ENCODE measurements at regions not wholly inside any gene's neighbourhood (a gene's known extent, or its start where the extent isn't known, plus 50 kb on each side); places are given as distances from the start of the nearest gene placed in this dataset.

- Histone ChIP-seq H3K4me2 (ENCODE audit: low read length) (no peak overlapping the region), H3K36me3 (ENCODE audit: control insufficient read depth, low read length) (no peaks in the 10 kb centered on the region), H3K4me3 (ENCODE audit: low read length) (no peak overlapping the region), H3K27ac (ENCODE audit: low read depth, low read length) (no peak overlapping the region), H3K79me2 (ENCODE audit: control insufficient read depth, low read length) (no peaks in the 10 kb centered on the region), H3K9me2 (replicated peaks; ENCODE audit: control insufficient read depth, low read length) (no peaks in the 10 kb centered on the region), H3F3A (ENCODE audit: control insufficient read depth, insufficient read depth) (no peaks in the 10 kb centered on the region), H3K27me3 (ENCODE audit: control insufficient read depth, low read length) (no peaks in the 10 kb centered on the region), H4K20me1 (ENCODE audit: control insufficient read depth, insufficient read depth, low read depth, low read length) (no peaks in the 10 kb centered on the region), H3K9me3 (ENCODE audit: control insufficient read depth, insufficient read depth, low read length) (no peaks in the 10 kb centered on the region), H3K4me1 (ENCODE audit: control insufficient read depth, low read length) (no peaks in the 10 kb centered on the region)
- TF ChIP-seq CTCF (IDR thresholded peaks at IDR 0.05; ENCODE audit: low read depth, low read length, poor library complexity, severe bottlenecking), result no peak
- no peak for TF ChIP-seq EZH2phosphoT487 (IDR thresholded peaks at IDR 0.05; ENCODE audit: borderline replicate concordance, low read length)
These were observed 445.7 kb upstream of the CHORDC1 start for GRCh38 chr11:90668502-90668901.

- no peaks in the 10 kb centered on the region for H3K36me3 ChIP-seq (ENCODE audit: control insufficient read depth, low read length)
- H4K20me1 ChIP-seq (ENCODE audit: control insufficient read depth, insufficient read depth, low read depth, low read length), result no peaks in the 10 kb centered on the region
- no peaks in the 10 kb centered on the region for H3K9me3 ChIP-seq (ENCODE audit: control insufficient read depth, insufficient read depth, low read length)
- no peaks in the 10 kb centered on the region for H3F3A ChIP-seq (ENCODE audit: control insufficient read depth, insufficient read depth)
- no peak overlapping the region for H3K27ac ChIP-seq (ENCODE audit: low read depth, low read length)
- H3K4me3 ChIP-seq (ENCODE audit: low read length), result no peak overlapping the region
- no peaks in the 10 kb centered on the region for H3K9me2 ChIP-seq (replicated peaks; ENCODE audit: control insufficient read depth, low read length)
- no peaks in the 10 kb centered on the region for H3K27me3 ChIP-seq (ENCODE audit: control insufficient read depth, low read length)
- TF ChIP-seq EZH2phosphoT487 (IDR thresholded peaks at IDR 0.05; ENCODE audit: borderline replicate concordance, low read length), result no peak
- no peak for TF ChIP-seq CTCF (IDR thresholded peaks at IDR 0.05; ENCODE audit: low read depth, low read length, poor library complexity, severe bottlenecking)
- H3K4me1 ChIP-seq (ENCODE audit: control insufficient read depth, low read length), result no peaks in the 10 kb centered on the region
- H3K4me2 ChIP-seq (ENCODE audit: low read length), result no peak overlapping the region
- H3K79me2 ChIP-seq (ENCODE audit: control insufficient read depth, low read length), result no peaks in the 10 kb centered on the region
These were observed 438.4 kb upstream of the CHORDC1 start for GRCh38 chr11:90661233-90661632.

- Histone ChIP-seq H3K27ac (ENCODE audit: low read depth, low read length) (no peak overlapping the region), H3K36me3 (ENCODE audit: control insufficient read depth, low read length) (no peaks in the 10 kb centered on the region), H3K79me2 (ENCODE audit: control insufficient read depth, low read length) (no peaks in the 10 kb centered on the region), H3K4me2 (ENCODE audit: low read length) (no peak overlapping the region), H3K9me2 (replicated peaks; ENCODE audit: control insufficient read depth, low read length) (no peaks in the 10 kb centered on the region), H3K27me3 (ENCODE audit: control insufficient read depth, low read length) (no peaks in the 10 kb centered on the region), H4K20me1 (ENCODE audit: control insufficient read depth, insufficient read depth, low read depth, low read length) (no peaks in the 10 kb centered on the region), H3K4me1 (ENCODE audit: control insufficient read depth, low read length) (no peaks in the 10 kb centered on the region), H3F3A (ENCODE audit: control insufficient read depth, insufficient read depth) (no peaks in the 10 kb centered on the region), H3K4me3 (ENCODE audit: low read length) (no peak overlapping the region), H3K9me3 (ENCODE audit: control insufficient read depth, insufficient read depth, low read length) (no peaks in the 10 kb centered on the region)
- TF ChIP-seq EZH2phosphoT487 (IDR thresholded peaks at IDR 0.05; ENCODE audit: borderline replicate concordance, low read length) (no peak), CTCF (IDR thresholded peaks at IDR 0.05; ENCODE audit: low read depth, low read length, poor library complexity, severe bottlenecking) (no peak)
These were observed 433.3 kb upstream of the CHORDC1 start for GRCh38 chr11:90656171-90656570.

DNA sequence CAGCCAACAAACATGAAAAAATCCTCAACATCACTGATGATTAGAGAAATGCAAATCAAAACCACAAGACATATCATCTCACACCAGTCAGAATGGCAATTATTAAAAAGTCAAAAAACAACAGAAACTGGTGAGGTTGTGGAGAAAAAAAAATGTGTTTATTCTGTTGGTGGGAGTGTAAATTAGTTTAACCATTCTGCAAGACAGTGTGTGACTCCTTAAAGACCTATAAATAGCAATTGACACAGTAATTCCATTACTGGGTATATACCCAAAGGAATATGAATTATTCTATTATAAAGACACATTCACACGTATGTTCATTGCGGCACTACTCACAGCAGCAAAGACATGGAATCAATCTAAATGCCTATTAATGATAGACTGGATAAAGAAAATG is 427.3 kb upstream of the CHORDC1 start:
- H4K20me1 ChIP-seq (ENCODE audit: control insufficient read depth, insufficient read depth, low read depth, low read length), result no peaks in the 10 kb centered on the region
- H3F3A ChIP-seq (ENCODE audit: control insufficient read depth, insufficient read depth), result no peaks in the 10 kb centered on the region
- no peaks in the 10 kb centered on the region for H3K27me3 ChIP-seq (ENCODE audit: control insufficient read depth, low read length)
- H3K79me2 ChIP-seq (ENCODE audit: control insufficient read depth, low read length), result no peaks in the 10 kb centered on the region
- no peaks in the 10 kb centered on the region for H3K9me3 ChIP-seq (ENCODE audit: control insufficient read depth, insufficient read depth, low read length)
- H3K36me3 ChIP-seq (ENCODE audit: control insufficient read depth, low read length), result no peaks in the 10 kb centered on the region
- no peak overlapping the region for H3K4me2 ChIP-seq (ENCODE audit: low read length)
- no peaks in the 10 kb centered on the region for H3K4me1 ChIP-seq (ENCODE audit: control insufficient read depth, low read length)
- no peak overlapping the region for H3K4me3 ChIP-seq (ENCODE audit: low read length)
- TF ChIP-seq CTCF (IDR thresholded peaks at IDR 0.05; ENCODE audit: low read depth, low read length, poor library complexity, severe bottlenecking), result no peak
- no peak for TF ChIP-seq EZH2phosphoT487 (IDR thresholded peaks at IDR 0.05; ENCODE audit: borderline replicate concordance, low read length)
- no peak overlapping the region for H3K27ac ChIP-seq (ENCODE audit: low read depth, low read length)
- H3K9me2 ChIP-seq (replicated peaks; ENCODE audit: control insufficient read depth, low read length), result no peaks in the 10 kb centered on the region

Measured in DOHH2 (cell line).